Activated CD4-positive, alpha-beta T cell treated with anti-CD3 and anti-CD28 coated beads, Interleukin-2, amount 10 ng/mL, durations not matched to agents 24 days and 14 days (primary cell): ENCODE measurements at regions not wholly inside any gene's neighbourhood (a gene's known extent, or its start where the extent isn't known, plus 50 kb on each side); places are given as distances from the start of the nearest gene placed in this dataset.

Source experiments
- DNase-seq: peaks from one replicate; pipeline ENCODE4 v3.0.0; 2022
- H3K27ac Mint-ChIP-seq: one replicate; pipeline ENCODE4 v1.8.0; 2022; ENCODE audit warnings: mild to moderate bottlenecking, mixed read lengths
- H3K27me3 Mint-ChIP-seq: one replicate; pipeline ENCODE4 v1.8.0; 2022; ENCODE audit warnings: mixed read lengths
- H3K36me3 Mint-ChIP-seq: one replicate; pipeline ENCODE4 v1.8.0; 2022; ENCODE audit warnings: low read depth, mild to moderate bottlenecking, mixed read lengths
- H3K4me1 Mint-ChIP-seq: one replicate; pipeline ENCODE4 v1.8.0; 2021; ENCODE audit warnings: mixed read lengths
- H3K4me3 Mint-ChIP-seq: one replicate; pipeline ENCODE4 v1.8.0; 2022; ENCODE audit warnings: mild to moderate bottlenecking, moderate library complexity, mixed read lengths
- H3K9me3 Mint-ChIP-seq: one replicate; pipeline ENCODE4 v1.8.0; 2021; ENCODE audit warnings: mixed read lengths
- intact Hi-C: fragments of 100-400 bp; cut with micrococcal nuclease; formaldehyde crosslinking; loops from one replicate; pipeline ENCODE4 v1.15.1; 2023

DNA sequence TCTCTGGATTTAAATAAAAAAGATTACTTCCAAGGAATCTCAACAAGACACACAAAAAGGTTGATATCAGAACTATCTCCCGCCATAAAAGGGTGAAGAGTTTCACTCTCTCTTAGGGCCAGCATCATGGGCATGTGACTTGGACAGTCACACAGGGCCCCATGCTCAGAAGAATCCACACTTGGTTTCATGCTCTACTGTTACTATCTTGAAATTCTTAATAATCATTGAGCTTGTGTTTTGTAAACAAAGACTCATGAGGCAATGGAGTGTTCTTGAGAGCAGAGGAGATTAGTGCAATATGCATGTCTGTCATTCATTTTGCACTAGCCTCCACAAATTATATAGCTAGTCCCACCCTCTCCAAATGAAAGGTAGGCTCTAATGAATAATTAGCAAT lies 58.4 kb downstream of the HMHB1 start:
- intact Hi-C loops: no loop called here
- Mint-ChIP-seq H3K9me3 (no peaks in the 10 kb centered on the region), H3K36me3 (no peaks in the 10 kb centered on the region), H3K27ac (no peak overlapping the region), H3K4me1 (no peaks in the 10 kb centered on the region), H3K4me3 (no peak overlapping the region), H3K27me3 (no peaks in the 10 kb centered on the region)
- no peak for DNase-seq

DNA sequence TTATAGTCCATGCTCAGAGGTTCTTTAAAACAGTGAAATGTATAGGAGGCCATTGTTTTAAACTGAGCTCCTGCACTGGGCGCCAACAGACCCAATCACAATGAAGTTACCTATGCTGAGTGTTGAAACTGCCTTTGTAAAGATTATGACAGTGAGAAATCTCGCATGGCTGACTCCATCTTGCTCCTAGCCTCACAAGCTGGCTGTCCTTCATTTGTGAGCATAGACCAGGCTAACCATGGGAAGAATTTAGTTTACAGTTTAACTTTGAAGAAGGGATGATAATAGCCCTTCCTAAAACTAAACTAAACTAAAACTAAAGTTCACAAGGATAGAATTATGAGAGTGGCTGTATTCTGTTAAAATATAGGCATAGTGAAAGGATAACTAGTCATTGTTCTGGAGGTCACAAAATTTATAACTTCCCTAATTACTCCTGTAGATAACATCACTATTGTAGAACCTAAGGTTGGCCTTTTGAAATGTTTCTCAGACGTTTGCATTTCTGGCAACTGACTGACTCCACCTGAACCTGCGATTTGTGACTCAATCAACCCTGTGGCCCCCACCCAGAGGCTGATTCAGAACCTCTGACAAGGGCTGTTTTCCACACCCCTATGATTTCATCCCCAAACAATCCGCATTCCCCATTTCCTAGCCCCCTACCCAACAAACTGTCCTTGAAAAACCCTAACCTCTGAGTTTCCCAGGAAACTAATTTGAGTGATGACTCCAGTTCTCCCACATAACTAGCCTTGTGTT lies 59.1 kb downstream of the HMHB1 start:
- Mint-ChIP-seq H3K4me1 (no peaks in the 10 kb centered on the region), H3K36me3 (no peaks in the 10 kb centered on the region), H3K27ac (no peak overlapping the region), H3K4me3 (no peak overlapping the region), H3K9me3 (no peaks in the 10 kb centered on the region), H3K27me3 (no peaks in the 10 kb centered on the region)
- intact Hi-C loops: no loop called here
- no peak for DNase-seq

- Mint-ChIP-seq H3K27ac (no peak overlapping the region), H3K36me3 (no peaks in the 10 kb centered on the region), H3K9me3 (no peaks in the 10 kb centered on the region), H3K4me3 (no peak overlapping the region), H3K4me1 (no peaks in the 10 kb centered on the region), H3K27me3 (no peaks in the 10 kb centered on the region)
- DNase-seq: no peak
- intact Hi-C loops: no loop called here
Observed at GRCh38 chr5:143871672-143872071, 59.7 kb downstream of the HMHB1 start.

GRCh38 chr5:143874312-143874711 lies 62.4 kb downstream of the HMHB1 start:
- no peak for DNase-seq
- no peaks in the 10 kb centered on the region for H3K27me3 Mint-ChIP-seq
- no peak overlapping the region for H3K4me3 Mint-ChIP-seq
- no peaks in the 10 kb centered on the region for H3K9me3 Mint-ChIP-seq
- no peak overlapping the region for H3K27ac Mint-ChIP-seq
- intact Hi-C loops: no loop called here
- H3K36me3 Mint-ChIP-seq: no peaks in the 10 kb centered on the region
- H3K4me1 Mint-ChIP-seq: no peaks in the 10 kb centered on the region

GRCh38 chr5:143877196-143877595 lies 65.2 kb downstream of the HMHB1 start:
- no peak overlapping the region for H3K27ac Mint-ChIP-seq
- H3K27me3 Mint-ChIP-seq: no peaks in the 10 kb centered on the region
- H3K4me3 Mint-ChIP-seq: no peak overlapping the region
- no peak for DNase-seq
- peaks cover 4% of the 10 kb centered on the region for H3K9me3 Mint-ChIP-seq
- no peaks in the 10 kb centered on the region for H3K4me1 Mint-ChIP-seq
- intact Hi-C loops: no loop called here
- H3K36me3 Mint-ChIP-seq: no peaks in the 10 kb centered on the region

DNA sequence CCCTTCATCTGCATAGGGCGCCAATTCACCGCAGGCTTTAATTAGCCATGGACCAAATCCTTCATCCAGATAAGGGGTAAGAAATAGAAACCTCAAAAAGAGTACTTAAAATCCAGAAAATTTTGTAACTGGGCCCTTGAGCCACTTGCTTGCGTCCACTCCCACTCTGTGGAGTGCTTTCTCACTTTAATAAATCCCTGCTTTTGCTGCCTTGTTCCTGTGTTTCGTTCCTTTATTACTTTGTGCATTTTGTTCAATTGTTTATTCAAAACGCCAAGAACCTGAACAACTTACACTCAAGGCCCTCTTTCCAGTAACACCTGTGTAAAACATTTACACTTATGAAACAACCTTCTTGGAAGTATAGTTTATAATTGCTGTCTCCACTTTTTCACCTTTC lies 66.5 kb downstream of the HMHB1 start:
- no peak for DNase-seq
- no peaks in the 10 kb centered on the region for H3K27me3 Mint-ChIP-seq

DNA sequence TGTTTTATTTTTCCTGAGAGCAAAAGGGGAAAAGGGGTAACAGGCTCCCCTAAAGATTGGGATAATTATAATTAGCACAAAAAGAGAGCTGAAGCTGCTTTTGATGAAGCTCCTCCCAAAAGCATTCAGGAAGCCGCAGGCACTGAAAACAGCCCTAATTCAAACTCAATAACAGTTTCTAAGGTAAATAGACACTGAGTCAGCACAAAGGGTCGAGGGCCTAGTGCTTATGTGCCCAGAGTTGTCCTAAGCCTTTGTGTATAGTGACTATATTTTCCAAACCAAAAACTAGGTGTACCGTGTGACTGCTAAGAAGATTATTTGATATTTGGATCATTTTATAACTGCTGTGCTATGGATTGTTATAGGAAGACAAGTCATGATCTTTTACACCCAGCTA lies 67.7 kb downstream of the HMHB1 start:
- intact Hi-C loops: no loop called here
- H3K27ac Mint-ChIP-seq: no peak overlapping the region
- no peaks in the 10 kb centered on the region for H3K27me3 Mint-ChIP-seq
- peaks cover 1% of the 10 kb centered on the region for H3K4me1 Mint-ChIP-seq
- H3K4me3 Mint-ChIP-seq: no peak overlapping the region
- H3K9me3 Mint-ChIP-seq: peaks cover 4% of the 10 kb centered on the region
- no peak for DNase-seq
- no peaks in the 10 kb centered on the region for H3K36me3 Mint-ChIP-seq

More for the DNA sequence above, 66.5 kb downstream of the HMHB1 start:
- H3K36me3 Mint-ChIP-seq: no peaks in the 10 kb centered on the region
- H3K9me3 Mint-ChIP-seq: peaks cover 4% of the 10 kb centered on the region
- intact Hi-C loops: no loop called here
- no peak overlapping the region for H3K4me3 Mint-ChIP-seq
- no peaks in the 10 kb centered on the region for H3K4me1 Mint-ChIP-seq
- no peak overlapping the region for H3K27ac Mint-ChIP-seq

GRCh38 chr5:143880178-143880577 lies 68.2 kb downstream of the HMHB1 start:
- H3K27me3 Mint-ChIP-seq: no peaks in the 10 kb centered on the region
- DNase-seq: no peak
- no peak overlapping the region for H3K27ac Mint-ChIP-seq
- H3K4me3 Mint-ChIP-seq: no peak overlapping the region
- intact Hi-C loops: no loop called here
- H3K4me1 Mint-ChIP-seq: peaks cover 4% of the 10 kb centered on the region
- H3K36me3 Mint-ChIP-seq: no peaks in the 10 kb centered on the region
- H3K9me3 Mint-ChIP-seq: peaks cover 4% of the 10 kb centered on the region

DNA sequence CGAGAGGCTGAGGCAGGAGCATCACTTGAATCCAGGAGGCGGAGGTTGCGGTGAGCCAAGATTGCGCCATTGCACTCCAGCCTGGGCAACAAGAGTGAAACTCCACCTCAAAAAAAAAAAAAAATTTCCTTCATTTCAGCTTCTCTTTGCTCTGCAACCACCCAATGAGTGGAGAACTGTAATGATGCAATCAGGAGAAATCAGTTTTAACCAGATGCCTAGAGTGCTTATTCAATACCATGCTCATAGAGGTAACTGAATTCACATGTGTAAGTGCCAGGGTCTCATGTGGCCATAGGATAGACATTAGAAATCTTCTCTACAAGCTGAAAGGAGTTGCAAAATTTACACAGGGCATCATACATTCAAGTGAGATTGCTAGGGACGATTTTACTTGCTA lies 70.6 kb downstream of the HMHB1 start:
- no peaks in the 10 kb centered on the region for H3K36me3 Mint-ChIP-seq
- peaks cover 4% of the 10 kb centered on the region for H3K9me3 Mint-ChIP-seq
- no peak overlapping the region for H3K27ac Mint-ChIP-seq
- peaks cover 4% of the 10 kb centered on the region for H3K4me1 Mint-ChIP-seq
- H3K27me3 Mint-ChIP-seq: no peaks in the 10 kb centered on the region
- intact Hi-C loops: no loop called here
- no peak for DNase-seq
- H3K4me3 Mint-ChIP-seq: no peak overlapping the region

GRCh38 chr5:143886096-143886495 lies 74.1 kb downstream of the HMHB1 start:
- Mint-ChIP-seq H3K27me3 (no peaks in the 10 kb centered on the region), H3K4me3 (no peak overlapping the region), H3K36me3 (no peaks in the 10 kb centered on the region), H3K9me3 (peaks cover 4% of the 10 kb centered on the region), H3K4me1 (peaks cover 4% of the 10 kb centered on the region), H3K27ac (no peak overlapping the region)
- intact Hi-C loops: no loop called here
- DNase-seq: no peak

DNA sequence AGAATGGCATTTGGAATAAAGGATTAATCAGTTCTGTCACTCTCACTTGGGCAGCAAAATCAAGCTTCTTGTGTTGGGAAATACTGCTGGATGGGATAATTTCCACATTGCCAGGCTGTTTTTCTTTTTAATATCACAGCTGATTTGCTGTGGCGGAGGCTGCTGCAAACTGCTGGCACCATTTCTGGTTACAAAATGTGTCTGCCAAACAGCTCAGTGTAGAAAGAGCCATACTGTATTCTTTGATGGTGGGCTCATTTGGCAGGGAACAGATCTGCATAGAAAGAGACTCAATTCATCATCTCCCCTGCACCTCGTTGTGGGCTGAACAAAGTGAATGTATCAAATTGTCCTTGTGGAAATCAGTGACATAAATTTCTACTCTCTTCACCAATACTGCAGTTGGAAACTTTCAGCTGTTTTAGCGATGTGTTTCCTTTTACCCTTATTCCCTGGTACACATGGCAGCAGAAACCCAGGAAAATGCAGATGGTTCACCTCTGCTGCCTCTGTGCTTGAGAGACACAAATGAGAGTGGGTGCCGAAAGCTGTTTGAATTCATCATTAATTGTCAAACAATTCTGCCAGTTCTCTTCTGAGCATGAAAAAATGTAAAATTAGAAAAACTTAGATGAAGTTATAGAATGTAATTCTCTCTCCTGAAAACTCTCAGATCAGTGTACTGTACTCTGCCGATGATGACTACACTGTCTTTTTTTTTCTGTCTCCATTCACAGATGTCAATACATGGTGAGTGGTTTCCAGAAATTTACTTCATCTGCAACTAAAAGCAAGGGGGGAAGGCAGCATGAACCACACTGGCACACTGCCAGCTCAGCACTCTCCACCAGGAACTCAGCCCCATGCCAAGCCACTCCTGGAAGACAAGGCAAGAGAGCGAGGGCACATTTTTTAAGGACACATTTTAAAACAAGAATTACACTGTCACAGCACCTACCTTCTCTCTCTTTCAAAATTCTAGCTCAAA lies 75.0 kb downstream of the HMHB1 start:
- Mint-ChIP-seq H3K27me3 (peaks cover 2% of the 10 kb centered on the region), H3K36me3 (no peaks in the 10 kb centered on the region), H3K9me3 (no peaks in the 10 kb centered on the region), H3K27ac (no peak overlapping the region), H3K4me3 (no peak overlapping the region), H3K4me1 (peaks cover 4% of the 10 kb centered on the region)
- DNase-seq: no peak
- intact Hi-C loops: no loop called here

GRCh38 chr5:143887903-143888665 lies 76.1 kb downstream of the HMHB1 start:
- Mint-ChIP-seq H3K4me3 (no peak overlapping the region), H3K36me3 (no peaks in the 10 kb centered on the region), H3K9me3 (no peaks in the 10 kb centered on the region), H3K4me1 (peaks cover 4% of the 10 kb centered on the region), H3K27me3 (peaks cover 2% of the 10 kb centered on the region), H3K27ac (no peak overlapping the region)
- intact Hi-C loops: no loop called here
- no peak for DNase-seq

GRCh38 chr5:143888912-143889311 lies 77.0 kb downstream of the HMHB1 start:
- Mint-ChIP-seq H3K4me3 (no peak overlapping the region), H3K4me1 (peaks cover 4% of the 10 kb centered on the region), H3K36me3 (no peaks in the 10 kb centered on the region), H3K9me3 (no peaks in the 10 kb centered on the region), H3K27ac (no peak overlapping the region), H3K27me3 (peaks cover 2% of the 10 kb centered on the region)
- DNase-seq: no peak
- intact Hi-C loops: no loop called here

DNA sequence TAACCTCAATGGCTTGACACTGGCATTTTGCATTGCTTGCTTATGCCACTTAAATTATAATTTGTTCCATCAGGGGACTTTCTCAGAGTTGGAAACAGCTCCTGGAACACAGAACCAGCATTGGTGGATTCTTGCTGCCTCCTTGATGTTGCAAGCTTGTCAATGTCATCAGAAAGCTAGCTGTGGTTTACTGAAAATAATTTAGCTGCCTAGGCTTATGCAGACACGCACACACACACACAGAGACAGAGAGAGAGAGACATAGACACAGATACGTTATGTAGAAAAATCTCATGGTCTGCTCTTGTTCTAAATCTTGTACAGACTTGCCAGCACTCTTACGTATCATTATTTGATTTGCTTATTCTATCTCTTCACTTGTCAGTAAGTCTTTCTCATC lies 78.0 kb downstream of the HMHB1 start:
- Mint-ChIP-seq H3K27me3 (peaks cover 2% of the 10 kb centered on the region), H3K4me3 (no peak overlapping the region), H3K9me3 (no peaks in the 10 kb centered on the region), H3K4me1 (no peaks in the 10 kb centered on the region), H3K27ac (no peak overlapping the region), H3K36me3 (no peaks in the 10 kb centered on the region)
- DNase-seq: no peak
- intact Hi-C loops: loop anchor here (10.0 kb wide), 1 partner anchor 305 kb away; no protein-coding TSS in a partner anchor
